ENCODE measurements at regions not wholly inside any gene's neighbourhood (a gene's known extent, or its start where the extent isn't known, plus 50 kb on each side); places are given as distances from the start of the nearest gene placed in this dataset.

- no peak for DNase-seq
These were observed 358.2 kb upstream of the PDGFD start for GRCh38 chr11:104522123-104522522.

DNA sequence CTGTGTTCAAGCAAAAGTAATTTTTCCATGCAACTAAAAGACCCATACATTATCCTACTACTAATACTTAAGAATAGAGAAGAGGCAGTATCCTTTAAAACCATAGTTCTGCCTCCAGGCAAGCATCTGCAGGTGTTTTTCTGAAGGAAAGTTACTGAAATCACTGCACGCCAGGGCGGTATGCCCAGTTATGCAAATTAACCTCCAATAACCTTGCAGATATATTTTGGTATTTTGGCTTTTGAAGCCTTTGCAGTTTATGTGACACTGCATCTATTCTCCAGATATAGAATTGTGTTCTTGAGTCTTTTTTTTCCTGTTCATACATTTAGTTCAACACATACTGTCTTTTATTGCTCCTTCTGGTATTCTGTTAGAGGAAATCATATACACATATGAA lies 346.2 kb upstream of the PDGFD start:
- DNase-seq = no peak

DNA sequence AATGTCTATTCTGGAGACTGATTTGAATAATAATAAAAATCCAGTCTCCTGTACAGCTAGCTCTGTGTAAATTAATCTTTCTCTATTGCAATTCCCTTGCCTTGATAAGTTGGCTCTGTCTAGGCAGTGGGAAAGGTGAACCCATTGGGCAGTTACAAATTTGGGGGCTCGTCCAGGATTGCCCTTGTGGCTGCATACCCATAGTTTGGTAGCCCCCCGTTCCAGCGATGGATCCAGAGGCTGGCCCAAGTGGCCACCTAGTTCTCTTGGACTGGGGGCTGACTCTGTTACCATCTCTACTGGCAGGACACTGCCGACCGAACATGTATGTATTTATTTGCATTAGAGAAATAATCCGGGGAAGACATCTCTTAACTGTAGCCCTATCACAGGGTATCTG lies 326.2 kb upstream of the PDGFD start:
- DNase-seq = no peak

DNA sequence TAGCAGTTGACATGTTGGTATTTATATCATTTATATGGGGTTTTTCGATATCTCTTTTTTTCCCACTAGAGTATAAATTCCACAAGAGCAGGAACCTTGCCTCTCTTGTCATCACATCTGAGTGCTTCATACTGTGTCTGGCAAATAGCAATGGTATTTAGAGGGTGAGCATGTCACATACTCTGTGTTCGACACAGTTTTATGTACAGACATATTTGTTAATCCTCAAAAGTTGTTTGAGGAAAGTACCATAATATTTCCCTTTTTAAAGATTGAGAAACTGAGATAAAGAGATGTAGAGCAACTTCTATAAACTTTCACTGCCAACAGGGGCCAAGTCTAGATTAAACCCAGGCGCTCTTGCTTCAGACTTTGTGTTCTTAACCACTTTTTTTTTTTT lies 324.6 kb upstream of the PDGFD start:
- DNase-seq = no peak

GRCh38 chr11:104487046-104487806 lies 323.3 kb upstream of the PDGFD start:
- DNase-seq = no peak

- no peak for DNase-seq
These were observed 321.0 kb upstream of the PDGFD start for GRCh38 chr11:104484804-104485554.

- DNase-seq = no peak
These were observed 313.0 kb upstream of the PDGFD start for GRCh38 chr11:104476898-104477297.

DNA sequence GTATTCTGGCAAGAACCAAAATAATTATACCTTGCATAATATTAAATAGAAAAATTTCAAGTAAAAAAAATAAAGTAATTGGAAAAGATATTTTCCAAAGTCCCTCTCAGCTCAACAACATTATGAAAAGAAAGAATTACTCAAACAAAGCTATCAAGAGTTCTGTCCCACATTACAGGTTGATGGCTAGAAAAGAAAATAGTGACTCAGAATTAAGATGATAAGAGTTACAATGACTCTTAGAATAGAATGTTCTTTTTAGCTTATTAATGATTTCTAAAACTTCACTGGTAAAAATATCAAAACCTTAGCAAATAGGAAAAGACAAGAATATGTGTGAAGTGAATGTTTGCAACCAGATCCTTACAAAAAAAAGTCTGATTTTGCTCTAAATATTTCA lies 312.5 kb upstream of the PDGFD start:
- DNase-seq = no peak

DNA sequence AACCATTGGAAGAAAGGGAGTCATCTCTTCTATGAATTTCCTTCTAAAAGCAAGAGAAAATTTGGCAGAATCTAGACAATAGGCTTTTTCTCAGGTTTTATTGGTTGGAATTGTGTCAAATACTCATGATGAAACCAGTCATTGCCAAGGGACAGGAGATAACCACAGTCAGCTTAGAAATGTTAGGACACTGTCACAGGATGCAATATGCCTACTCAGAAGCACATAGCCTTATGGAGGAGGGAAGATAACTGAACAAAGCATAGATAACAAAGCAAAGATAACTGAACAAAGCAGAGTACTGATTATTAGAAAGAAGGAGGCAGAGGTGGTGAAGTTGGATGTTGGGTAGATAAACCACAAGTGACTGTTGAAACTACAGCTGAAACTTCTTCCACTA lies 303.5 kb upstream of the PDGFD start:
- DNase-seq = no peak

- no peak for DNase-seq
These were observed 301.4 kb upstream of the PDGFD start for GRCh38 chr11:104465321-104465720.

- no peak for DNase-seq
These were observed 300.7 kb upstream of the PDGFD start for GRCh38 chr11:104464691-104465090.

DNA sequence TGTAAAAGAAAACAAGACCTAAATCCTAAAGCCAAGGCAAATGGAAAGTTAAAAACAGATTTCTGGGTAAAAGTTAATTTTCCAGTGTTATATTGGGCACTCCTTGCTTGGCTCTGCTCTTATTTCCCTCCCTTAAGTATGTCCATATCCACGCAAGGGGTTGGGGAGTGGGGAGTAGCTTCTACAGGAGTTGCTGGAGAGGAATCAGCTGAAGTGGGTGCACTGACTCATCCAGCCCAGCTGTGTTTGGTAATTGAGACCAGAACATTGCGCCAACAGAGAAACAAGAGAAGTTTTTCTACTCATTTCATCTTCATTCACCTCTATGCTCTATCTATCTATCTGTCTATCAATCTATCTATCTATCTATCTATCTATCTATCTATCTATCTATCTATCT lies 298.4 kb upstream of the PDGFD start:
- DNase-seq = no peak

DNA sequence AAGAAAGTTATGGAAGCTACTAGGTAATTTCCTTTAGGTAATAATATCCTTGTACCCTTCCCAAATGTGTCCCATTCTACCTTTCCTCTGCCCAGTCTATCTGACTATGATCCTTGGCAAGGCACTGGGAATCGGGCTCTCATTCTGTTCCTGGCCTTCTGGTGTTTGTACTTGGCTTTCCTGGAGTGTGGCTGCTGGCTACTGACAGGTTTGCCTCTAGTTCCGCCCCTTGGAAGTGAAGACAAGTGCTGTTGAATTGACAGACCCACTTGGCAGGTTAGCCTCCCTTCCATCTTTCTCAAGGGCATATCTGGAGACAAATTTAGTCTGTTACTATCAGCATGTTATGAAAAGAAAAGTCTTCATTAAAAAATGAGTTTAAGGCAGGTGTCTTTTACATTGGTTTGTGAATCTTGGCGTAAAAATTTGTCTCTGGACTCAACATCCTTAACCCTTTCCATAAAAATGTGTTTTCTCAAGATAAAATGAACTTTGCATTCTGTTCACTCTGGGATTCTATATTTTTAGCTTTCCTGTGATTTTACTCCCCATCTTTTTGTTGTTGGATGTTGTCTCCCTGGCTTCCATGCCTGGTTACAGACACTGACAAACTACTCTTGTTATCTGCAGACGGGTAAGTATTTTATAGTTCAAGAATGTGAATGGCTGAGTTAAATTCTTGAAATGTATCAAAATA lies 287.4 kb upstream of the PDGFD start:
- no peak for DNase-seq

DNA sequence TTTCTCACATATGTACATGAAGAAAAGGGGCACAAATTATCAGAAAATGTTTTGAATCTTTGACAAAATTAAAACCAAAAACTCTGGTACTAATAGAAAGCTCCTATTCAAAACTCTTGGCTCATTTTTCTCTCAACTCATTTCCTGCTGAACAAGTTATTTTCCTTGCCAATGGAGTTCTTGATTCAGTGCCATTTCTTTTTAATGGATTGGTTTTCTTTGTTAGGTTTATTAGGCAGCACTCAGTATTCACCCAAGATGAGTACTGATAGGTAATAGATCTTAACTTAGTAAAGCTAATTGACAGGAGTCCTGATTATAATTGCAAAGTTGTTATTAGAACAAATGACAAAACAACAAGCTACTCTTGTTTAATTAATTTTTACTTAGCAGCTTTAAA lies 279.4 kb upstream of the PDGFD start:
- no peak for DNase-seq

DNA sequence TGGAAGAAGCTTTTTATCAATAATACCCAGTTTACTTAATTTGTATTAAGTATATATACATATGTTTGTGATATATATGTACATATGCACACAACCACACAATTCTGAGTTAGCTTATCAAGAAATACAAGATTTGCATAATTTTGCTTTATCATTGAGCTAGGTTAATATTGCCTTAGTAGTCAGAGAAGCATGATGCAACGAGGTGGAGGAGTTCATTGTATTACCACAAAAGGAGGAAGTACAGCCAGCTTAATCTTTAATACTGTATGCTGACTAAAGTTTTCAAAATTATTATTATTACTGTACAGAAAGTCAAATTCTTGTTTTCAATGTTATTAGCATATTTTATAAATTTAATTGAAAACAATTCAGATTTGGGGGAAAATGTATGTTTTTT lies 278.4 kb upstream of the PDGFD start:
- DNase-seq = no peak

DNA sequence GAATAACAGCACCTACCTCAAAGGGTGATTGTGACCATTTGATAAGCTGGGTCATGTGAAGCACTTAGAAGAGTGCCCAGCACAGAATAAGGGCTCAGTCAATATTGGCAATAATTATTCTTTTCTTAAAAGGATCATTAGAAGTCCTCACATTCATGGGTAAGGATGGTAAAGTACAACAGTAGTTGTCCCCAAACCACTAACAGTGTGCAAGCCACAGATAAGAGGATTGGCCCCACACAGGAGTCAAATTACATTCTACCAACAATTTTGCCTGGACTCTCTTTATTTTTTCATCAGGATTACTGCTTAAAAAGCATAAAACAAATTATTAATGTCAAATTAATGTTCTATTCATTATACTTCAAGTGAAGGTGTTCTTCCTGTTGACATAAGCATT lies 271.5 kb upstream of the PDGFD start:
- no peak for DNase-seq

DNA sequence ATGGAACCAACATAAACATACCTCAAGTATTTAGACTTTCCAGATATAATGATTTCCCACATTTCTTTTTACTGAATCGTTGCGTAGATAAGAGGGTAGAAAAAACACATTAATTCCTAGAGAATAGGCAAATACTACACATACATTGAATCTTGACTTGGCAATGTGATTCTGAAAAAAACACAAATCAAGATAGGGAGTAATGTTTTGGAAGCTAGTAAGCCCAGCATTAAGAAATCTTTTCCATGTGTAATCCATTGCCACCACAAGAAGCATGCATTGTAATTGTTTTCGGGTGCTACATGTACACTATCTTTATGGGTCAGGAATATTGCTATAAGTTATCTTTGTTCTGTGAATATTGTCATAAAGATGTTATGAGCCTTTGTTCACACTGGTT lies 269.8 kb upstream of the PDGFD start:
- no peak for DNase-seq

DNA sequence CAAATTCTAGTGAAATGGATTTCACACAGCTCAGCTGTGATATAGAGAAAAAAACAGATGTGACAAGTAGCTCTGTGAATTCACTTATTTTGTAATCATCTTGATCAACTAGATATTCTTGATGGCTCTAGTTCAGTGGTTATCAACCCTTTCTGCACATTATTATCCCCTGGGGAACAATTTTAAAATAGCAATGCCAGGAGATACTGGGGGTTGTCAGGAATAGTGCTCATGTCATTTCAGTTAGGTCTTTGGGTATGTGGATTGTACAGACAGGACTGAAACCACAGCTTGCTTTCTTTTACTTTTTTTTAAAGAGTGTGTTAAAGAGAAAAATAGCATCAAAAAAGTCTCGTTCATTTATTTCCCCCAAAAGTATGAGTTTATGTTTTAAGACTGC lies 269.0 kb upstream of the PDGFD start:
- DNase-seq = no peak

- no peak for DNase-seq
These were observed 268.6 kb upstream of the PDGFD start for GRCh38 chr11:104432526-104432925.

DNA sequence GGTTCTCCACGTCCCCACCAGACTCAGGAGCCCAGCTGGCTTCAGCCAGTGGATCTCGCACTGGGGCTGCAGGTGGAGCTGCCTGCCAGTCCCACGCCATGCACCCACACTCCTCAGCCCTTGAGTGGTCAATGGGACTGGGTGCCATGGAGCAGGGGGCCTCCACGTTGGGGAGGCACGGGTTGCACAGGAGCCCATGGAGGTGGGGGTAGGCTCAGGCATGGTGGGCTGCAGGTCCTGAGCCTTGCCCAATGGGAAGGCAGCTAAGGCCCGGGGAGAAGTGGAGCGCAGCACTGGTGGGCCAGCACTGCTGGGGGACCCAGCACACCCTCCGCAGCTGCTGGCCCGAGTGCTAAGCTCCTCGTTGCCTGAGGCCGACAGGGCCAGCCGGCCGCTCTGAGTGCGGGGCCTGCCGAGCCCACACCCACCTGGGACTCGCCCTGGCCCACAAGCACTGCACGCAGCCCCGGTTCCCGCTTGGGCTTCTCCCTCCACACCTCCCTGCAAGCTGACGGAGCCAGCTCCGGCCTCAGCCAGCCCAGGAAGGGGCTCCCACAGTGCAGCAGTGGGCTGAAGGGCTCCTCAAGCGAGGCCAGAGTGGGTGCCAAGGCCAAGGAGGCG lies 258.5 kb upstream of the PDGFD start:
- DNase-seq = no peak

DNA sequence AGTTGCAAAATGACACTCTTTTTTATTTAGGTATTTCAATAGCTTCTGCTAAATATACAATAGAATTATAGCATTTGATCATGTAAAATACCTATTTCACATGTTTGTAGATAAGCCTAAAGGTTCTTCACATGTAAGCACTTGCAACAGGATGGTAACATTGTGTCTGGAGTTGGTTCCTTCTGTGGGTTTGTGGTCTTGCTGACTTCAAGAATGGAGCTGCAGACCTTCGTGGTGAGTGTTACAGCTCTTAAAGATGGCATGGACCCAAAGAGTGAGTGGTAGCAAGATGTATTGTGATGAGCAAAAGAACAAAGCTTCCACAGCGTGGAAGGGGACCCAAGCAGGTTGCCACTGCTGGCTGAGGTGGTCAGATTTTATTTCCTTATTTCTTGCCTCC lies 246.4 kb upstream of the PDGFD start:
- DNase-seq = no peak

DNA sequence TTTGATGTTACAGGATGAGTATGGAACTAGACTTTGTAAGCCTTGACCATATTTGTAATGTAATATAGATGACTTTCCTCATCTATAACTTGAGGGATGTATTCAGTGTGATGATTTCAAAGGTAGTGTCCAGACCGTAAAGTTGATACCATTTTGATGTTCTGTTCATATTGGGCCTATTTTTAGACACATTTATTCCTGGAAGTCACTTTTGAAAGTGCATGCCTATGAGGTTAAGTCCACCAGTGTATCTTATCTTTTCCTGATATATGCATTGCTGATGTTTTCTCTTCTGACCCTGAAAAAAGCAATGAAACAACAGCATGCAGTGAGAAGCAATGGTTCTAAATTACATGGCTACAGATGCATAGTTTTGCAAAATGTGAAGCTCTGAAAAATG lies 244.7 kb upstream of the PDGFD start:
- no peak for DNase-seq

DNA sequence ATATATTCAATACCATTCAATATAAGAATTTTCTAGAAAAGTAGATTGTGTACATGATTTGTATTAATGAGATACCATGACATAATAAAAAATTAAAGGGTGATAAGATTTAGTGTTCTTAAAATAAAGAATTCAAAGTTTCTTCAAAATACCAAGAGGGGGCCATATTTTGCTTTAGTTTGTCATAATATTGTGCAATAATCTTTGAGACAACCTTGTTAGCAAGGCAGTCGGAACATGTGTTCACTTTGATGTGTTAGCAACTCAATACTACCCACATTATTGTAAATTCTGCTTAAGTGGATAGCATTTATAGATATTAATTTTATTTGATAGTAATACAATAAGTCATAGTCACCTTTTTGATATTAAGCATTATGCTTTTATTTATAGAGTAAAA lies 241.3 kb upstream of the PDGFD start:
- no peak for DNase-seq
